Endothelial cell (in vitro differentiated cells): ENCODE measurements at regions not wholly inside any gene's neighbourhood (a gene's known extent, or its start where the extent isn't known, plus 50 kb on each side); places are given as distances from the start of the nearest gene placed in this dataset.

Experiments used
- DNase-seq: peaks from one replicate; pipeline ENCODE4 v3.0.0; 2021; ENCODE audit warnings: low spot score
- H3K27ac Mint-ChIP-seq: one replicate; pipeline ENCODE4 v1.8.0; 2021; ENCODE audit warnings: mixed read lengths, inconsistent platforms; ENCODE audit not compliant: unreplicated experiment
- H3K27me3 Mint-ChIP-seq: one replicate; pipeline ENCODE4 v1.8.0; 2021; ENCODE audit warnings: mild to moderate bottlenecking, moderate library complexity, mixed read lengths, inconsistent platforms; ENCODE audit not compliant: unreplicated experiment
- H3K36me3 Mint-ChIP-seq: one replicate; pipeline ENCODE4 v1.8.0; 2021; ENCODE audit warnings: mild to moderate bottlenecking, low read depth, mixed read lengths, inconsistent platforms; ENCODE audit not compliant: unreplicated experiment
- H3K4me1 Mint-ChIP-seq: one replicate; pipeline ENCODE4 v1.8.0; 2021; ENCODE audit warnings: mild to moderate bottlenecking, mixed read lengths, inconsistent platforms; ENCODE audit not compliant: unreplicated experiment
- H3K4me3 Mint-ChIP-seq: one replicate; pipeline ENCODE4 v1.8.0; 2021; ENCODE audit warnings: mild to moderate bottlenecking, mixed read lengths, inconsistent platforms; ENCODE audit not compliant: unreplicated experiment
- H3K9me3 Mint-ChIP-seq: one replicate; pipeline ENCODE4 v1.8.0; 2021; ENCODE audit warnings: mixed read lengths, inconsistent platforms; ENCODE audit not compliant: unreplicated experiment
- TF ChIP-seq, protein P1 (sequence below): fragments of 200-600 bp; sonication (generic); IDR thresholded peaks from one replicate; pipeline ENCODE4 v1.5.0; 2021; ENCODE audit warnings: antibody characterized with exemption; ENCODE audit not compliant: unreplicated experiment

DNA sequence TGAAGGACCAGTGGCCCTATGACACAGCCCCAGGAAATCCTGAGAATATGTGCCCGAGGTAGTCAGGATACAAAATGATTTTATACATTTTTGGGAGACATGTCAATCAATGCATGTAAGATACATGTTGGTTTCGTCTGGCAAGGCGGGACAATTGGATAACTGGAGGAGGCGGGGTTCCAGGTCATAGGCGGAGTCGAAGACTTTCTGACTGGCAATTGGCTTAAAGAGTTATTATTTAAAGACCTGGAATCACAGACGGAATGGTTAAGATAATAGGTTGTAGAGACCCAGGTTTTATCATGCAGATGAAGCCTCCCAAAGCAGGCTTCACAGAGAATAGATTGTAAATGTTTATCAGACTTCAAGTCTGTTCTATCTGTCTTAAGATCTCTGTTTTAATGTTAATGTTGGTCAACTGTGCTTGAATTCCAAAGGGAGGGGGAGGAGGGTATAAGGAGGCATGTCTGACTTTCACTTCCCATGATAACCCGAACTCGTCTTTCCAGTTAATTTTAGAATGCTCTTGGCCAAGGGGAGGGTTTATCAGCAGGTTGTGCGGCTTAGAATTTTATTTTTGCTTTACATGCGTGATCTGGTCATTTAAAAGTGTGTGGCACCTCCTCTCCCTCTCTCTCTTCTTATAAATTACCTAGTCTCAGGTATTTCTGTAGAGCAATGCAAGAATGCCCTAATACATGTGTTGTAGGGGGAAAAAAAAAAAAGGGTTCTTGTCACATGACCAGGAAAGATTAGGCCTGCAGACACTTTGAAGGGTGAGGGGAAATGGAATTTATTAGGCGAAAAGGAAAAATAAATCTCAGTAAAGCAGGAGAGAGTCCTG, 230.7 kb downstream of the NFATC2 start:
- no peaks in the 10 kb centered on the region for H3K36me3 Mint-ChIP-seq

DNA sequence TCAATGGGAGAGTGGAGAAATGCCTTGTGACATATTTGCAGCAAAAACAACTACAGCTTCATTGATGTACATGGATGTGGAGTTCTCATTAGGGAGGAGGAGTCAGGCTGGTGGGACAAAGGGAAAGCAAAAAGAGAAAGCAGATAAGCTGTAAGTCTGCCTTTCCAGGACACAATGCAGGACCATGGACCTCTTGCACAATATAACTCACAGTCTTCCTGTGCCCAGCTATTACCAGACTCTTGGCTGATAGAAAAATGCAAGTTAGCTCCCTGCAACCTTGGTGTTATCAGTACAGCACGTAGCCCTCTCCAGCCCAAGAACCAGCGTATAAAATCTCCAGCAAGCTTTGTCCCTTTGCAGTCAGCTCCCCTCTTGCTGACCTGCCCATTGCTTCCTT, 232.3 kb downstream of the NFATC2 start:
- Mint-ChIP-seq H3K9me3 (no peaks in the 10 kb centered on the region), H3K27ac (no peak overlapping the region), H3K27me3 (peaks cover 3% of the 10 kb centered on the region), H3K36me3 (no peaks in the 10 kb centered on the region), H3K4me1 (peaks cover 14% of the 10 kb centered on the region), H3K4me3 (no peak overlapping the region)
- TF ChIP-seq, protein P1, sequence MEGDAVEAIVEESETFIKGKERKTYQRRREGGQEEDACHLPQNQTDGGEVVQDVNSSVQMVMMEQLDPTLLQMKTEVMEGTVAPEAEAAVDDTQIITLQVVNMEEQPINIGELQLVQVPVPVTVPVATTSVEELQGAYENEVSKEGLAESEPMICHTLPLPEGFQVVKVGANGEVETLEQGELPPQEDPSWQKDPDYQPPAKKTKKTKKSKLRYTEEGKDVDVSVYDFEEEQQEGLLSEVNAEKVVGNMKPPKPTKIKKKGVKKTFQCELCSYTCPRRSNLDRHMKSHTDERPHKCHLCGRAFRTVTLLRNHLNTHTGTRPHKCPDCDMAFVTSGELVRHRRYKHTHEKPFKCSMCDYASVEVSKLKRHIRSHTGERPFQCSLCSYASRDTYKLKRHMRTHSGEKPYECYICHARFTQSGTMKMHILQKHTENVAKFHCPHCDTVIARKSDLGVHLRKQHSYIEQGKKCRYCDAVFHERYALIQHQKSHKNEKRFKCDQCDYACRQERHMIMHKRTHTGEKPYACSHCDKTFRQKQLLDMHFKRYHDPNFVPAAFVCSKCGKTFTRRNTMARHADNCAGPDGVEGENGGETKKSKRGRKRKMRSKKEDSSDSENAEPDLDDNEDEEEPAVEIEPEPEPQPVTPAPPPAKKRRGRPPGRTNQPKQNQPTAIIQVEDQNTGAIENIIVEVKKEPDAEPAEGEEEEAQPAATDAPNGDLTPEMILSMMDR, result no peak
- DNase-seq, result no peak

More for the DNA sequence above, 230.7 kb downstream of the NFATC2 start:
- H3K4me3 Mint-ChIP-seq, result no peak overlapping the region
- DNase-seq, result no peak
- H3K27ac Mint-ChIP-seq, result no peak overlapping the region
- TF ChIP-seq, protein P1, result no peak
- H3K27me3 Mint-ChIP-seq, result peaks cover 12% of the 10 kb centered on the region
- peaks cover 12% of the 10 kb centered on the region for H3K4me1 Mint-ChIP-seq
- H3K9me3 Mint-ChIP-seq, result no peaks in the 10 kb centered on the region

DNA sequence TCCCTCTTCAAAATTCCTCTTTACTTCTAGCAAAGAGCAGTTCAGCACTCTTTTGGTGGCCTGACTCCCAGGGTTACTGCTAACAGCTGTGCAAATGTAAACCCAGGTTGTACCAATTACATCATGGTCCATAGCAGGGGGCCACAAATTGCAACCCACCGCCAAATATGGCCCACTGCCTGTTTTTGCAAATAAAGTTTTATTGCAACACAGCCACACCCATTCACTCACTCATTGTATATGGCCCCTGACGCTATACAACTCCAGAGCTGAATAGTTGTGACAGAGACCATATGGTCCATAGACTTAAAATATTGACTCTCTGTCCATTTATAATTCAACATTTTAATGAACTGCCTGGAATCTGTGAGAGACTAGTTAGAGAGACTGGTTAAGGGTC, 233.4 kb downstream of the NFATC2 start:
- Mint-ChIP-seq H3K9me3 (no peaks in the 10 kb centered on the region), H3K4me3 (no peak overlapping the region), H3K36me3 (no peaks in the 10 kb centered on the region), H3K27ac (no peak overlapping the region), H3K4me1 (peaks cover 14% of the 10 kb centered on the region), H3K27me3 (peaks cover 4% of the 10 kb centered on the region)
- TF ChIP-seq, protein P1, result no peak
- no peak for DNase-seq

DNA sequence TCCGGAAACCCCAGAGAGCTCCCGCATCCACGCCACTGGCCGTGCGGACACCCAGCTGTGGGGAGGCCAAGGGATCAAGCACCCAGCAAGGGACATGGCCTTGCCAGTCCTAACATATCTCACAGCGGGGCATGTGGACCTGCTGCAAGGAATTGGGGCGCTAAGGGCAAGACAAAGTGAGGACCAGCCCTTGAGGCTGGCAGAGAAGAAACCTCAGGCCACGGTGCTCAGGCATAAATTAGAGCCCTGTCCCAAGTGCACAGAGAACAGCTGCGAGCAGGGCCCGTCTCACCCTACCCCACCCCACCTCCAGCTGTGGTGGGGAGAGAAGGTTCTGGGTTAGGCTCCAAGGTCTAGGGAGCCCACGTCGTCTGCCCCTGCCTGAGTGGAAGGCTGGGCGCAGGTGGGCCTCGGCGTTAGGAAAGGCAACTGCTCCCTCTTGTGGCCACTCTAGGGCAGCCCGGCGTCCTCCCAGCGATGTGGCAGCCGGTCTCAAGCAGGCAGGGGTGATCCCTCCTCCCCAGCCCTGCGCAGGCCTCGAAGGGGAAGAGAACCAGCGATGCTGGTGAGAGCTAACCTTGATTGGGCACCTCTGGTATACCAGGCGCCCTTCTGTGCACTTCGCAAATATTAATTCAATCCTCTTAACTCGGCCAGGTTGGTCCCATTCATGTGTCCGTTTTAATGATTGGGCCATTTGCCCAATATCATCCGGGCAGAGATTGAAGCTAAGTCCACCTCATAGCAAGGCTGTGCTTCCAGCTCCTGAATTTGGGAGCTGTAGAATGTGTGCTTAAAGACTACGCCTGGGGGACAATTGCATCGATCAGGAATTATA, 235.8 kb downstream of the NFATC2 start:
- Mint-ChIP-seq H3K9me3 (no peaks in the 10 kb centered on the region), H3K36me3 (no peaks in the 10 kb centered on the region), H3K27ac (no peak overlapping the region), H3K4me3 (no peak overlapping the region), H3K4me1 (peaks cover 2% of the 10 kb centered on the region), H3K27me3 (peaks cover 5% of the 10 kb centered on the region)
- TF ChIP-seq, protein P1, result peak; percentile 83
- peak; percentile 85 for DNase-seq
